PC-9 (cell line): ENCODE measurements at regions not wholly inside any gene's neighbourhood (a gene's known extent, or its start where the extent isn't known, plus 50 kb on each side); places are given as distances from the start of the nearest gene placed in this dataset.

Experiments
- BruUV-seq: library from RNA; stranded (reverse); fragments of 400-500 nt; replicated peaks from 2 replicates; lab custom pipeline; 2021; lab: Mats Ljungman, UMichigan
- CTCF ChIA-PET: fragments of 300-600 bp; sonication (Branson Sonifier 250); formaldehyde crosslinking; loops from one replicate; lab custom pipeline; 2022; ENCODE audit warnings: antibody characterized with exemption; lab: Charles Lee
- POLR2A ChIA-PET: fragments of 300-600 bp; sonication (Branson Sonifier 250); formaldehyde crosslinking; loops from one replicate; lab custom pipeline; 2022; ENCODE audit warnings: antibody characterized with exemption; ENCODE audit not compliant: unreplicated experiment; lab: Charles Lee
- DNase-seq, 2 experiments: peaks; one replicate each; pipeline versions ENCODE4 v3.0.0 to v3.0.0-alpha.2; 2015 to 2022; ENCODE audit warnings: mixed read lengths in 1 of 2
- H2AFZ ChIP-seq: fragments of 200-600 bp; sonication (generic); 2 replicates; pipeline ENCODE4 v1.8.1; 2017; ENCODE audit warnings: antibody characterized with exemption
- H3F3A ChIP-seq: fragments of 200-600 bp; sonication (generic); 2 replicates; pipeline ENCODE4 v1.8.1; 2017; ENCODE audit warnings: antibody characterized with exemption, mild to moderate bottlenecking, low read depth; ENCODE audit not compliant: insufficient read depth
- H3K27ac ChIP-seq: fragments of 200-600 bp; sonication (generic); 2 replicates; pipeline ENCODE4 v1.6.1; 2016; ENCODE audit warnings: mixed run types
- H3K27me3 ChIP-seq: fragments of 200-600 bp; sonication (generic); 2 replicates; pipeline ENCODE4 v1.6.1; 2016; ENCODE audit warnings: low read depth, mixed run types; ENCODE audit not compliant: insufficient read depth
- H3K36me3 ChIP-seq: fragments of 200-600 bp; sonication (generic); 2 replicates; pipeline ENCODE4 v1.6.1; 2016; ENCODE audit warnings: low read depth, mixed run types
- H3K4me1 ChIP-seq: fragments of 200-600 bp; sonication (generic); replicated peaks from 2 replicates; pipeline ENCODE4 v1.6.1; 2016; ENCODE audit warnings: mixed run types; ENCODE audit not compliant: insufficient read depth
- H3K4me2 ChIP-seq: fragments of 200-600 bp; sonication (generic); 2 replicates; pipeline ENCODE4 v1.6.1; 2017; ENCODE audit warnings: mixed run types
- H3K4me3 ChIP-seq: fragments of 200-600 bp; sonication (generic); 2 replicates; pipeline ENCODE4 v1.6.1; 2016; ENCODE audit warnings: mixed run types
- H3K79me2 ChIP-seq: fragments of 200-600 bp; sonication (generic); 2 replicates; pipeline ENCODE4 v1.6.1; 2017; ENCODE audit warnings: low read depth, mixed run types
- H3K9me2 ChIP-seq: fragments of 200-600 bp; sonication (generic); 2 replicates; pipeline ENCODE4 v1.8.1; 2017; ENCODE audit warnings: mild to moderate bottlenecking; ENCODE audit not compliant: insufficient read depth
- H3K9me3 ChIP-seq: fragments of 200-600 bp; sonication (generic); 2 replicates; pipeline ENCODE4 v1.8.1; 2016; ENCODE audit warnings: low read depth; ENCODE audit not compliant: insufficient read depth
- H4K20me1 ChIP-seq: fragments of 200-600 bp; sonication (generic); 2 replicates; pipeline ENCODE4 v1.8.1; 2017; ENCODE audit not compliant: insufficient read depth
- CTCF ChIP-seq: fragments of 200-600 bp; sonication (generic); conservative IDR thresholded peaks from 2 replicates; pipeline ENCODE4 v1.6.1; 2017; ENCODE audit warnings: mixed run types, antibody characterized with exemption, mild to moderate bottlenecking, moderate library complexity
- EZH2 ChIP-seq: fragments of 200-600 bp; sonication (generic); IDR thresholded peaks from 2 replicates; pipeline ENCODE4 v1.8.0; 2017; ENCODE audit warnings: antibody characterized with exemption, low read depth
- intact Hi-C: fragments of 100-400 bp; cut with micrococcal nuclease; formaldehyde crosslinking; loops from one replicate; pipeline ENCODE4 v1.10.0; 2022; ENCODE audit not compliant: unreplicated experiment

GRCh38 chr9:26457151-26457550, 435.5 kb downstream of the CAAP1 start:
- Histone ChIP-seq H3K4me1 (no peaks in the 10 kb centered on the region), H3F3A (no peaks in the 10 kb centered on the region), H3K79me2 (no peaks in the 10 kb centered on the region), H3K9me3 (no peaks in the 10 kb centered on the region), H3K4me3 (no peak overlapping the region), H2AFZ (no peak overlapping the region), H4K20me1 (no peaks in the 10 kb centered on the region), H3K4me2 (no peak overlapping the region), H3K27ac (no peak overlapping the region), H3K36me3 (no peaks in the 10 kb centered on the region), H3K9me2 (no peaks in the 10 kb centered on the region), H3K27me3 (no peaks in the 10 kb centered on the region)
- DNase-seq, result no peak
- TF ChIP-seq EZH2, result no peak
- no peak for TF ChIP-seq CTCF
- BruUV-seq, result no TSS peak
- CTCF ChIA-PET, result no interaction called here
- POLR2A ChIA-PET, result no interaction called here
- intact Hi-C loops, result no loop called here

GRCh38 chr9:26439061-26439624, 453.5 kb downstream of the CAAP1 start:
- no peak overlapping the region for H3K4me2 ChIP-seq
- no peak for TF ChIP-seq CTCF
- no peak for TF ChIP-seq EZH2
- H3K4me1 ChIP-seq, result no peaks in the 10 kb centered on the region
- intact Hi-C loops, result no loop called here
- H3F3A ChIP-seq, result no peaks in the 10 kb centered on the region
- no peak for DNase-seq
- H3K27ac ChIP-seq, result no peak overlapping the region
- no peaks in the 10 kb centered on the region for H4K20me1 ChIP-seq
- no peaks in the 10 kb centered on the region for H3K27me3 ChIP-seq
- no TSS peak for BruUV-seq
- H3K4me3 ChIP-seq, result no peak overlapping the region
- H3K36me3 ChIP-seq, result no peaks in the 10 kb centered on the region
- H3K79me2 ChIP-seq, result no peaks in the 10 kb centered on the region
- CTCF ChIA-PET, result no interaction called here
- POLR2A ChIA-PET, result no interaction called here
- H2AFZ ChIP-seq, result no peak overlapping the region
- no peaks in the 10 kb centered on the region for H3K9me2 ChIP-seq
- H3K9me3 ChIP-seq, result no peaks in the 10 kb centered on the region; the same call in 1 of the 2 replicates

- Histone ChIP-seq H3K27ac (no peak overlapping the region), H3K36me3 (no peaks in the 10 kb centered on the region), H3K9me2 (no peaks in the 10 kb centered on the region), H3K9me3 (no peaks in the 10 kb centered on the region), H3K4me2 (no peak overlapping the region), H3K27me3 (no peaks in the 10 kb centered on the region), H3K4me3 (no peak overlapping the region), H4K20me1 (no peaks in the 10 kb centered on the region), H3F3A (no peaks in the 10 kb centered on the region), H2AFZ (no peak overlapping the region), H3K79me2 (no peaks in the 10 kb centered on the region), H3K4me1 (no peaks in the 10 kb centered on the region)
- POLR2A ChIA-PET, result interaction anchor here (0.7 kb wide), 1 partner anchor 415 kb away, joined by 4 read pairs; no protein-coding TSS in a partner anchor
- TF ChIP-seq CTCF (no peak), EZH2 (no peak)
- CTCF ChIA-PET, result no interaction called here
- no peak for DNase-seq
- intact Hi-C loops, result no loop called here
- no TSS peak for BruUV-seq
Measured at GRCh38 chr9:26437056-26437711, 455.4 kb downstream of the CAAP1 start.
